ENCODE measurements at regions not wholly inside any gene's neighbourhood (a gene's known extent, or its start where the extent isn't known, plus 50 kb on each side); places are given as distances from the start of the nearest gene placed in this dataset.

GRCh38 chr16:62933929-62934328 is 897.7 kb upstream of the CDH8 start:
- no peak overlapping the region for H3T11ph ChIP-seq (ENCODE audit: low read length)
- H2BK5ac ChIP-seq (ENCODE audit: insufficient read length, low read length): no peak overlapping the region
- H4K91ac ChIP-seq (ENCODE audit: insufficient read length, low read depth, low read length): no peak overlapping the region
- H3K79me2 ChIP-seq (ENCODE audit: insufficient read depth, low read length): no peaks in the 10 kb centered on the region
- no peak overlapping the region for H3K4me2 ChIP-seq (ENCODE audit: insufficient read depth, insufficient read length, low read length)
- no peak overlapping the region for H4K8ac ChIP-seq (replicated peaks; ENCODE audit: insufficient read length, low read depth, low read length)
- H3K56ac ChIP-seq (ENCODE audit: insufficient read length, low read depth, low read length): no peak overlapping the region
- H2BK20ac ChIP-seq (ENCODE audit: low read depth, low read length, poor library complexity, severe bottlenecking): no peak overlapping the region
- no peaks in the 10 kb centered on the region for H3K79me1 ChIP-seq (ENCODE audit: insufficient read depth, low read depth, low read length, poor library complexity, severe bottlenecking)
- H3K27ac ChIP-seq (ENCODE audit: insufficient read length, low read depth, low read length): no peak overlapping the region
- H3K27me3 Mint-ChIP-seq (ENCODE audit: low read depth): no peaks in the 10 kb centered on the region
- no peaks in the 10 kb centered on the region for H3K4me1 ChIP-seq (ENCODE audit: insufficient read depth, low read length)
- no peak overlapping the region for H2BK120ac ChIP-seq (ENCODE audit: low read depth, low read length, poor library complexity, severe bottlenecking)
- no peak overlapping the region for H3K14ac ChIP-seq (ENCODE audit: insufficient read depth, low read length)
- DNase-seq: no peak
- H4K20me1 ChIP-seq (ENCODE audit: control insufficient read depth, insufficient read depth, insufficient read length): no peaks in the 10 kb centered on the region
- H2AK5ac ChIP-seq (ENCODE audit: insufficient read length, low read length): no peak overlapping the region
- no peak overlapping the region for H3K23ac ChIP-seq (ENCODE audit: insufficient read length, low read depth, low read length)
- no peak overlapping the region for H3K4me3 Mint-ChIP-seq
- no peaks in the 10 kb centered on the region for H3K36me3 Mint-ChIP-seq (ENCODE audit: insufficient read depth in 1 of 3, low read depth in 3 of 3)
- H3K27me3 ChIP-seq (ENCODE audit: insufficient read depth, low read length): no peaks in the 10 kb centered on the region
- H3K9me3 ChIP-seq (ENCODE audit: control insufficient read depth, low read depth, low read length): no peaks in the 10 kb centered on the region
- H3K27ac Mint-ChIP-seq: no peak overlapping the region
- no peak overlapping the region for H4K5ac ChIP-seq (ENCODE audit: insufficient read length, low read depth, low read length)
- peaks cover 0 to 2% of the 10 kb centered on the region in 2 experiments; a peak in 1 of 4 replicates for H3K4me1 Mint-ChIP-seq
- WGBS (ENCODE audit: extremely low coverage, insufficient read length, low lambda C conversion rate): no CpG with 5 or more reads among the region's 4 CpGs
- H3K4ac ChIP-seq (ENCODE audit: low read depth, low read length): no peak overlapping the region
- H2BK12ac ChIP-seq (ENCODE audit: insufficient read length, low read depth, low read length): no peak overlapping the region
- no peak overlapping the region for H2AFZ ChIP-seq (ENCODE audit: low read length)
- TF ChIP-seq CTCF (conservative IDR thresholded peaks at IDR 0.05): no peak
- no peaks in the 10 kb centered on the region for H3K23me2 ChIP-seq (ENCODE audit: insufficient read length, low read depth, low read length, poor library complexity, severe bottlenecking)
- no peaks in the 10 kb centered on the region for H3K9me3 Mint-ChIP-seq
- H3K9ac ChIP-seq (ENCODE audit: extremely low read depth, insufficient read length, low read length): no peak overlapping the region
- H3K18ac ChIP-seq (ENCODE audit: insufficient read length, low read depth, low read length): no peak overlapping the region
- H2BK15ac ChIP-seq (ENCODE audit: low read depth, low read length): no peak overlapping the region

Measured in H9 (cell line).